PC-9 (cell line): ENCODE measurements at regions not wholly inside any gene's neighbourhood (a gene's known extent, or its start where the extent isn't known, plus 50 kb on each side); places are given as distances from the start of the nearest gene placed in this dataset.

Experiments
- BruUV-seq: library from RNA; stranded (reverse); fragments of 400-500 nt; replicated peaks from 2 replicates; lab custom pipeline; 2021; lab: Mats Ljungman, UMichigan
- CTCF ChIA-PET: fragments of 300-600 bp; sonication (Branson Sonifier 250); formaldehyde crosslinking; loops from one replicate; lab custom pipeline; 2022; ENCODE audit warnings: antibody characterized with exemption; lab: Charles Lee
- POLR2A ChIA-PET: fragments of 300-600 bp; sonication (Branson Sonifier 250); formaldehyde crosslinking; loops from one replicate; lab custom pipeline; 2022; ENCODE audit warnings: antibody characterized with exemption; ENCODE audit not compliant: unreplicated experiment; lab: Charles Lee
- DNase-seq, 2 experiments: peaks; one replicate each; pipeline versions ENCODE4 v3.0.0 to v3.0.0-alpha.2; 2015 to 2022; ENCODE audit warnings: mixed read lengths in 1 of 2
- H2AFZ ChIP-seq: fragments of 200-600 bp; sonication (generic); 2 replicates; pipeline ENCODE4 v1.8.1; 2017; ENCODE audit warnings: antibody characterized with exemption
- H3F3A ChIP-seq: fragments of 200-600 bp; sonication (generic); 2 replicates; pipeline ENCODE4 v1.8.1; 2017; ENCODE audit warnings: antibody characterized with exemption, mild to moderate bottlenecking, low read depth; ENCODE audit not compliant: insufficient read depth
- H3K27ac ChIP-seq: fragments of 200-600 bp; sonication (generic); 2 replicates; pipeline ENCODE4 v1.6.1; 2016; ENCODE audit warnings: mixed run types
- H3K27me3 ChIP-seq: fragments of 200-600 bp; sonication (generic); 2 replicates; pipeline ENCODE4 v1.6.1; 2016; ENCODE audit warnings: low read depth, mixed run types; ENCODE audit not compliant: insufficient read depth
- H3K36me3 ChIP-seq: fragments of 200-600 bp; sonication (generic); 2 replicates; pipeline ENCODE4 v1.6.1; 2016; ENCODE audit warnings: low read depth, mixed run types
- H3K4me1 ChIP-seq: fragments of 200-600 bp; sonication (generic); replicated peaks from 2 replicates; pipeline ENCODE4 v1.6.1; 2016; ENCODE audit warnings: mixed run types; ENCODE audit not compliant: insufficient read depth
- H3K4me2 ChIP-seq: fragments of 200-600 bp; sonication (generic); 2 replicates; pipeline ENCODE4 v1.6.1; 2017; ENCODE audit warnings: mixed run types
- H3K4me3 ChIP-seq: fragments of 200-600 bp; sonication (generic); 2 replicates; pipeline ENCODE4 v1.6.1; 2016; ENCODE audit warnings: mixed run types
- H3K79me2 ChIP-seq: fragments of 200-600 bp; sonication (generic); 2 replicates; pipeline ENCODE4 v1.6.1; 2017; ENCODE audit warnings: low read depth, mixed run types
- H3K9me2 ChIP-seq: fragments of 200-600 bp; sonication (generic); 2 replicates; pipeline ENCODE4 v1.8.1; 2017; ENCODE audit warnings: mild to moderate bottlenecking; ENCODE audit not compliant: insufficient read depth
- H3K9me3 ChIP-seq: fragments of 200-600 bp; sonication (generic); 2 replicates; pipeline ENCODE4 v1.8.1; 2016; ENCODE audit warnings: low read depth; ENCODE audit not compliant: insufficient read depth
- H4K20me1 ChIP-seq: fragments of 200-600 bp; sonication (generic); 2 replicates; pipeline ENCODE4 v1.8.1; 2017; ENCODE audit not compliant: insufficient read depth
- EZH2 ChIP-seq: fragments of 200-600 bp; sonication (generic); IDR thresholded peaks from 2 replicates; pipeline ENCODE4 v1.8.0; 2017; ENCODE audit warnings: antibody characterized with exemption, low read depth
- intact Hi-C: fragments of 100-400 bp; cut with micrococcal nuclease; formaldehyde crosslinking; loops from one replicate; pipeline ENCODE4 v1.10.0; 2022; ENCODE audit not compliant: unreplicated experiment
- TF ChIP-seq, protein P1 (sequence below): fragments of 200-600 bp; sonication (generic); conservative IDR thresholded peaks from 2 replicates; pipeline ENCODE4 v1.6.1; 2017; ENCODE audit warnings: mixed run types, antibody characterized with exemption, mild to moderate bottlenecking, moderate library complexity

- H3F3A ChIP-seq = no peaks in the 10 kb centered on the region
- H3K9me2 ChIP-seq = no peaks in the 10 kb centered on the region
- H3K79me2 ChIP-seq = no peaks in the 10 kb centered on the region
- intact Hi-C loops = no loop called here
- H3K4me3 ChIP-seq = no peak overlapping the region
- no peaks in the 10 kb centered on the region for H4K20me1 ChIP-seq
- H3K4me1 ChIP-seq = no peaks in the 10 kb centered on the region
- no peak overlapping the region for H2AFZ ChIP-seq
- TF ChIP-seq, protein P1, sequence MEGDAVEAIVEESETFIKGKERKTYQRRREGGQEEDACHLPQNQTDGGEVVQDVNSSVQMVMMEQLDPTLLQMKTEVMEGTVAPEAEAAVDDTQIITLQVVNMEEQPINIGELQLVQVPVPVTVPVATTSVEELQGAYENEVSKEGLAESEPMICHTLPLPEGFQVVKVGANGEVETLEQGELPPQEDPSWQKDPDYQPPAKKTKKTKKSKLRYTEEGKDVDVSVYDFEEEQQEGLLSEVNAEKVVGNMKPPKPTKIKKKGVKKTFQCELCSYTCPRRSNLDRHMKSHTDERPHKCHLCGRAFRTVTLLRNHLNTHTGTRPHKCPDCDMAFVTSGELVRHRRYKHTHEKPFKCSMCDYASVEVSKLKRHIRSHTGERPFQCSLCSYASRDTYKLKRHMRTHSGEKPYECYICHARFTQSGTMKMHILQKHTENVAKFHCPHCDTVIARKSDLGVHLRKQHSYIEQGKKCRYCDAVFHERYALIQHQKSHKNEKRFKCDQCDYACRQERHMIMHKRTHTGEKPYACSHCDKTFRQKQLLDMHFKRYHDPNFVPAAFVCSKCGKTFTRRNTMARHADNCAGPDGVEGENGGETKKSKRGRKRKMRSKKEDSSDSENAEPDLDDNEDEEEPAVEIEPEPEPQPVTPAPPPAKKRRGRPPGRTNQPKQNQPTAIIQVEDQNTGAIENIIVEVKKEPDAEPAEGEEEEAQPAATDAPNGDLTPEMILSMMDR = no peak
- TF ChIP-seq EZH2 = no peak
- BruUV-seq = no TSS peak
- H3K9me3 ChIP-seq = no peaks in the 10 kb centered on the region
- peak in 1 of 2 experiments; percentile 35 for DNase-seq
- no peaks in the 10 kb centered on the region for H3K27me3 ChIP-seq
- ChIA-PET CTCF (no interaction called here), POLR2A (interaction anchor here (0.7 kb wide), 1 partner anchor 14 kb away, joined by 11 read pairs; no protein-coding TSS in a partner anchor)
- no peaks in the 10 kb centered on the region for H3K36me3 ChIP-seq
- H3K4me2 ChIP-seq = no peak overlapping the region
- no peak overlapping the region for H3K27ac ChIP-seq
These were observed 220.7 kb downstream of the NOVA1 start for GRCh38 chr14:26377150-26377549.

- Histone ChIP-seq H4K20me1 (no peaks in the 10 kb centered on the region), H3K36me3 (no peaks in the 10 kb centered on the region), H3K4me3 (no peak overlapping the region), H3K9me3 (no peaks in the 10 kb centered on the region), H3K27ac (no peak overlapping the region), H3K4me1 (no peaks in the 10 kb centered on the region), H3K4me2 (no peak overlapping the region), H3K9me2 (no peaks in the 10 kb centered on the region), H2AFZ (no peak overlapping the region), H3K79me2 (no peaks in the 10 kb centered on the region), H3K27me3 (no peaks in the 10 kb centered on the region), H3F3A (no peaks in the 10 kb centered on the region)
- CTCF ChIA-PET = no interaction called here
- no TSS peak for BruUV-seq
- intact Hi-C loops = no loop called here
- POLR2A ChIA-PET = no interaction called here
- TF ChIP-seq, protein P1 = no peak
- TF ChIP-seq EZH2 = no peak
- DNase-seq = no peak
These were observed 227.7 kb downstream of the NOVA1 start for GRCh38 chr14:26370115-26370514.

- intact Hi-C loops = no loop called here
- POLR2A ChIA-PET = no interaction called here
These were observed 234.1 kb downstream of the NOVA1 start for GRCh38 chr14:26363689-26364088.

More at GRCh38 chr14:26363689-26364088, 234.1 kb downstream of the NOVA1 start:
- Histone ChIP-seq H3K4me3 (no peak overlapping the region), H3K79me2 (no peaks in the 10 kb centered on the region), H3K27me3 (no peaks in the 10 kb centered on the region), H3K9me2 (no peaks in the 10 kb centered on the region), H3K9me3 (no peaks in the 10 kb centered on the region), H3K36me3 (no peaks in the 10 kb centered on the region), H3K4me2 (no peak overlapping the region), H3K27ac (no peak overlapping the region), H3K4me1 (no peaks in the 10 kb centered on the region), H2AFZ (no peak overlapping the region), H3F3A (no peaks in the 10 kb centered on the region), H4K20me1 (no peaks in the 10 kb centered on the region)
- BruUV-seq = no TSS peak
- no peak for DNase-seq
- TF ChIP-seq EZH2 = no peak
- TF ChIP-seq, protein P1 = no peak
- CTCF ChIA-PET = no interaction called here
